ENCODE measurements at regions not wholly inside any gene's neighbourhood (a gene's known extent, or its start where the extent isn't known, plus 50 kb on each side); places are given as distances from the start of the nearest gene placed in this dataset.

GRCh38 chr10:129272866-129273650, 194.0 kb upstream of the MGMT start:
- no peak for DNase-seq

- DNase-seq: no peak
These were observed 193.2 kb upstream of the MGMT start for GRCh38 chr10:129273860-129274259.

GRCh38 chr10:129274748-129275474, 192.1 kb upstream of the MGMT start:
- DNase-seq: no peak

GRCh38 chr10:129275886-129276285, 191.2 kb upstream of the MGMT start:
- DNase-seq: no peak

GRCh38 chr10:129277084-129277483, 190.0 kb upstream of the MGMT start:
- DNase-seq: no peak

GRCh38 chr10:129277841-129278240, 189.2 kb upstream of the MGMT start:
- no peak for DNase-seq

- DNase-seq: no peak
These were observed 188.4 kb upstream of the MGMT start for GRCh38 chr10:129278686-129279085.

GRCh38 chr10:129279446-129280154, 187.4 kb upstream of the MGMT start:
- DNase-seq: no peak

GRCh38 chr10:129280155-129280502, 186.9 kb upstream of the MGMT start:
- no peak for DNase-seq

- DNase-seq: no peak
These were observed 186.0 kb upstream of the MGMT start for GRCh38 chr10:129280908-129281586.

GRCh38 chr10:129285459-129285858, 181.6 kb upstream of the MGMT start:
- no peak for DNase-seq

GRCh38 chr10:129288999-129289584, 177.9 kb upstream of the MGMT start:
- no peak for DNase-seq

GRCh38 chr10:129293991-129294700, 172.9 kb upstream of the MGMT start:
- DNase-seq: no peak

- no peak for DNase-seq
These were observed 172.1 kb upstream of the MGMT start for GRCh38 chr10:129294944-129295343.

- DNase-seq: no peak
These were observed 162.0 kb upstream of the MGMT start for GRCh38 chr10:129305046-129305445.

- no peak for DNase-seq
These were observed 159.9 kb upstream of the MGMT start for GRCh38 chr10:129307141-129307540.

- no peak for DNase-seq
These were observed 158.0 kb upstream of the MGMT start for GRCh38 chr10:129308953-129309564.

- DNase-seq: no peak
These were observed 157.5 kb upstream of the MGMT start for GRCh38 chr10:129309565-129309964.

- no peak for DNase-seq
These were observed 156.2 kb upstream of the MGMT start for GRCh38 chr10:129310881-129311280.

- DNase-seq: no peak
These were observed 147.1 kb upstream of the MGMT start for GRCh38 chr10:129319934-129320333.

- DNase-seq: no peak
These were observed 146.7 kb upstream of the MGMT start for GRCh38 chr10:129320340-129320739.

- no peak for DNase-seq
These were observed 145.3 kb upstream of the MGMT start for GRCh38 chr10:129321727-129322126.

Data from activated CD4-positive, alpha-beta T cell treated with anti-CD3 and anti-CD28 coated beads for 4 hours (primary cell).